HG02870 (cell line): ENCODE measurements at regions not wholly inside any gene's neighbourhood (a gene's known extent, or its start where the extent isn't known, plus 50 kb on each side); places are given as distances from the start of the nearest gene placed in this dataset.
A peak's percentile ranks its signal among the peaks of the same experiment; 100 is the strongest.
"Not testable (repeated sequence)": the region's sequence is repeated elsewhere in the genome, so short reads cannot be mapped to it uniquely, and the experiment has no call there.

ENCODE experiments used
- ATAC-seq: cut with Tn5 transposase; IDR thresholded peaks from one replicate; pipeline ENCODE4 v1.9.1; 2021; ENCODE audit warnings: mild to moderate bottlenecking, moderate library complexity; ENCODE audit not compliant: unreplicated experiment

DNA sequence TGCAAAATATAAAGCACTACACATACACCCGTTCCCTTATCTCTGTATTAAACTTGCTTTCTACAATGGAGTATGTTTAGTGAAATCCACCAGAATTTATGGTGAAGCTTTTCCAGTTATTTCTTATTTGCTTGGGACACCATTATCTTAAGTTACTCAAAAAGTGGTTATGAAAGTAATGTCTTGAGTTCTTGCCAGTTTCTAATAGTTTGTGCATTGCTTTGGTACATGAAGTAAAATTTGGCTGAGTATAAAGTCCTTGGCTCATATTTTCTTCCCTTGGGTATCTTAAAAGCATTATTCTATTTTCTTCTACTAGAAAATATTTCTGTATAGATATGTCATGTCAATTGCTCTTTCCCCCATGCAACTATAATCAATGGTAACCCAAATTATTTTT lies 85.2 kb downstream of the POLR1F start:
- no peak for ATAC-seq

DNA sequence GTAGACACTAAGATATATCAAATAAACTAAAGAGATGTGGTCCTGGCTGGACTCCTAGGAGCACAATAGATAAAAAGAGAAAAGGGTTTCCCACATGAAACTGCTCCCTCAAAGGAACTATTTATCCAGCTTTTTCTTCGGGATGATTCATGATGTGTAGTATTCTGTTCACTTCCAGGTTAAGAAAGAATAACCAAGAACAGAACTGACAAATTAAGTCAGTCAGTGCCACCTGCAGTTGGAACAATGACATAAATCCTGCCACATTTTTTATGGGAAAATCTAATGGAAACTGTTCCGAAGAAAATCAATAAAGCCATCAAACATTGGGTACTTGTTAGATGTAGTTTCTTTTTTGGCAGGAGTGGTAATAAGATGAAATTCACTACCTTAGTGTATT lies 87.1 kb downstream of the POLR1F start:
- no peak for ATAC-seq

DNA sequence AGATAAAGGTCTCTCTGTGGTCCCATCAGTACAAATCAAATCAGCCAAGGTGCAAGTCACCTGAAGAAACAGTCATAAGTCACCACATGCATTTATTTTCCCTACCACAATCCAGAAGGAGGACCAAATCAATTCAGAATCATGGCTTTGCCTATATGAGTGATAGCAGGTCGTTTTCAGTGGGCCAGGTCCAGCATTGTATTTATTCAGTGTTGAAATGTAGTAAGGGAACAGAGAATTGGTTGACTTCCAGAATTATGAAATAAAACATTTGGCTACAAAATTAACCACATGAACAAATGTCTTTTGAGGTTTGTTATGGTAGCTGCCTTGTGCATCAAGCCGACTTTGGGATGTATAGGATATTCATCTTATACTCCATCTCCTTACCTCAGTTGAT lies 88.4 kb downstream of the POLR1F start:
- ATAC-seq, result no peak

DNA sequence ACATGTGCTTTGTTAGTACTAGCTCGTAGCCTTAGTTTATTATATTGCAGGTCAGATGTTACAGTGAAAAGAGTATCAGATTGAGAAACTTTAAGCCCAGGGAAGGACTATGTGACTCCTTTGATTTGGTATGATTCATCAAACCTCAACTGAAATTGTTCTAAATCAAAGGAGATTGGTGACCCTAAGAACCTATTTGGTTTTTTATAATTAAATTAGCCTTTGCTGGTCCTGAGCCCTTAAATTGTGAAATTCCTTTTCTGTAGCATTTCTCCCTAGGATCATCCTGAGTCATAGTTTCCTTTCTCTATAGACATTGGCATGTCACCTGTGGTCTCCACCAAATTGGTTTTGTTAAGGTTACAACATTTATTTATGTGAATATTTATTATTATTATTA lies 89.7 kb downstream of the POLR1F start:
- ATAC-seq, result no peak

DNA sequence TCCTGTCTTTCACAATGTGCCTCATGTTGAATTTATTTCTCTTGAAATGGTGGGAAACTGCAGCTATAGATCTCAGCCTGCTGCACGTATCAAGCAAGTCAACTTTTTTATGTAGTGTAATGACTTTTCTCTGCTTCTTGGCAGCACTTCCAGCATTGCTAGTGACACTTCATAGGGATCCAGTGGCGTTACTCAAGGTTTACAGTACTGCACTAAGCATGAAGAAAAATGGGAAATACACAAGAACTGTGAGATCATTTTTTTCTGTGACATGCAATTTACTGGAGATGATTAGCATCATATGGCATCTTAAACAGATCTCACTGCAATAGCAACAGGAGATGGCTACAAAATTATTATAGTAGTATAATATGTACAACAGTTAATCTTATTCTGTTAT lies 90.9 kb downstream of the POLR1F start:
- no peak for ATAC-seq

DNA sequence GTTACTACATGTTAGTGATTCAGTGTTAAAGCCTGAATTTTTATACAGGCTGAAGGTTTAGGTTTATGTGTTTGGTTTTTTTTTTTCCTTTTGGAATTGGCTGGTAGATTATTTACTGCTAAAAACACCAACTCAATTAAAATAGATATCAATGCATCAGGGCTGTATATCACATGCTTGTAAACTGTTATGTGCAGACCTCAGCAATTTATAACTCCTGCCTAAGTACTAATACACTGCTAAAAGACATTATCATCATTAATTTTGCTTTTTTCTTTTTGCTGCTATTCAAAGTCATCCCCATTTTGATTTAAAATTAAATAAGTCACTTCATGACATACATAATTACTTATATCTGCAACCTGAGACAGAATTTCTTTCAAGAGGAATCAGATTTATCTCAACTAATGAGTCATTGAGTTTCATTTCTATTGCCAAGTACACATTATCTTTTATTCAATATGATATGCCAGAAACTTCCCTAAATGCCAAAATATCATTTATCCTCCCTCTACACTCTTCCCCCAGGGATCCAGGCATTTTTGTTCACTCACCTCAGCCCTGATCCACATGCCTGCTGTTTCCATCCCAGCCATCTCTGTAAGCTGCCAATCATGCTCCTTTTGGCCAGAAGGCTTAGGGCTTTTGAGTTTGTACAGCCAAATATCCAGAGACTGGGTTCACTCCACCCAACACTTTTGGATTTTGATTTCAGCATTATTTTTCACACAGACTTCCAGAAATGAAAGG lies 98.5 kb downstream of the POLR1F start:
- ATAC-seq, result no peak

DNA sequence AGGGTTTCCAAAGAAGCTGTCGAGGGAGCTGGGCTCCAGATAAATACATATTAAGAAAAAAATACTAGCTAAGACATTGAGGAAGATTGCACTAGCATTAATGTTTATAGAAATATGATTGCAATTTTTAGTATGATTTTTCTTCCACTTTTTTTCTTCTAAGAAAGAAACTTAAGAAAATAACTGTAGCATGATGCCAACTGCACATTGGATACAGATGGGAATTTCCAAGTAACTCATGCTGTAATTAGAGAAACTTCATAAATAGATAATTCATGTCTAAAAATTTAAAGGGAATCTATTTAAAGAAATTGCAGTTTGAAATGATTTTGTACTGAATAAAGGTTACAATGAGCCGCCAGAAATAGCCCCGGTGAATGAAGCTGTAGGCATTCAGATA lies 119.4 kb downstream of the POLR1F start:
- no peak for ATAC-seq

DNA sequence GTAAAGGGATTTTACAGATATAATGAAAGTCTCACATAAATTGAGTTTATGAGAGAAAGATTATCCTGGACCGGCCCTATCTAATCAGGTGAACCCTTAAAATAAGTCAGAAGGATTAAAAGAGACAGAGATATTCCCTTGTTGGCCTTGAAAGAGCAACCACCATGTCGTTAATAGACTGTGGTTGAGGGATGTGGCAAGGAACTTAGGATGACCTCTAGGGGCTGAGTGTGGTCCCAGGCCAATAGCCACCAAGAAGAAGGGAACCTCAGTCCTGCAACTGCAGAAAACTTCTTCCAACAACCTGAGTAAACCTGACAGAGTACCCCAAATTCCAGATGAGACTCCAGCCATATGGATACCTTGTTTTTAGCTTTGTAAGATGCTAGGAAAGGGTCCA lies 121.5 kb downstream of the POLR1F start:
- ATAC-seq, result peak; percentile 79

DNA sequence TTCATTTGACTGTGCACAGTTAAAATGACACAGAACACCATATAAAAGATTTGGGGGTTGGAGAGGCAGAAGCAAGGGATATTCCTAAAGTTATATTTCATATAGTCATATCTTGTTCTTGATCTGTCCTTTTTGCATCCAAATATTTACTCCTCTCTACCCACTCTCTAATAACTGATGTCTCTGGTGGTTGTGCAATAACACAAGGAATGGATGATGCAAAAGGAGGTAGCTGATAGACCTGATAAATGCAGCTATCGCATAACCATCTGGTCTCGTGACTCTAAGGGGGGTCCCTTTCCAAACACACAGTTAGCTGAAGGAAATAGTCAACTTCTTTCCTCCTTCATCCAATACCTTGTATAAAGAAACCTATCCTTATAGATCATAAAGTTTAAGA lies 123.1 kb downstream of the POLR1F start:
- no peak for ATAC-seq

DNA sequence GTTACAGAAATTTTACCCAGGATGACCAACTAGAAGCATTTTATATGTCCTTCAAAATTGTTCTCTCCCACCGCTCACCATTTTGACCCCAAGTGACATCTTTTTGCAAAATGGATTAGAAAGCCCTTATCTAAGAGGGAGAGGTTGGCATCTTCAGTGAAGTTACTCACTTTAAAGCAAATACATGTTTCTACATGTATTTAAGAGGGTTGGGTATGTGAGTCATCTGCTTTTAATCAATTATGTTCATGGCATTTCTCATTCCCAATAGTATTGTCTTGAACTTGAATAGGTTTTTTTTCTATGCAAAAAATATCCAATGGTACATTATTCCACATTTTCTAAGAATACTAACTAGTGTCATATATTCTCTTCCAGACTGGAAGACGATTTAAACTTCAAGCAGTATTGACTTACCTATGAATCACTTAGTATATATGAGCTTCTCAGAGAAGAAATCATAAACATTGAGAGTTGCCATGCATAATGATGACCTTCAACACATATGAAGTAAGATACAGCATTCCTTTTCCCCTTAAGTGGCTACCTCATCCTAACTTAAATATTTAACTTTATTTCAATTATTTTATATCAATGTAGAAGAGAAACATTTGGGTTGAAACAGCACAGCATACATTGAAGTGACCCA lies 132.8 kb downstream of the POLR1F start:
- no peak for ATAC-seq

DNA sequence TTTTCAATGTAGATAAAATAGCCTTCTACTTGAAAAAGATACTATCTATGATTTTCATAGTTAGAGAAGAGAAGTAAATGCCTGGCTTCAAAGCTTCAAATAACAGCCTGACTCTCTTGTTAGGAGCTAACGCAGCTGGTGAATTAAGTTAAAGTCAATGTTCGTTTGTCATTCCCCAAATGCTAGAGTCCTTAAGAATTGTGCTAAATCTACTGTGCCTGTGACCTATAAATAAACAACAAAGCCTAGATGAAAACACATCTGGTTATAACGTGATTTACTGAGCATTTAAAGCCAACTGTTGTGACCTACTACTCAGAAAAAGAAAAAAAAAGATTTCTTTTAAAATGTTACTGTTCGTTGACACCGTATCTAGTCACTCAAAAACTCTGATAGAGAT lies 134.7 kb downstream of the POLR1F start:
- ATAC-seq, result no peak

DNA sequence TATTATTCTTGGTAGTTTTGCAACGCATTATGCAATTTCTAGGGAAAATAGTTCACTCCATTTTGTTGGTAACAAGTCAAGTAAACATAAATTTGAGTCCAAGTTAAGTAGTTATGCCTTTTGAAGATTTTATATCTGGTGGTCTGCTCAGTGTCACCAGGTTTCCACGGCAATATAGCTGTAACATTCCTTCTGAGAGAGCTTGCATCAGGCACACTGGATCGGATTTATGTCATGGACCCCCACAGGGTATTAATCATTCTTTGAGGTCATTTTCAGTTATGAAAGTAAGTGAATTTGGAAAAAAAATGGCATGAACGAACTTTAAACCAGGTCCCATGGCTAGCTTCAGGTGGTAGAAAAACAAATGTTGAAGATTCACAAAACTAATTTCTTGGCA lies 136.3 kb downstream of the POLR1F start:
- no peak for ATAC-seq

DNA sequence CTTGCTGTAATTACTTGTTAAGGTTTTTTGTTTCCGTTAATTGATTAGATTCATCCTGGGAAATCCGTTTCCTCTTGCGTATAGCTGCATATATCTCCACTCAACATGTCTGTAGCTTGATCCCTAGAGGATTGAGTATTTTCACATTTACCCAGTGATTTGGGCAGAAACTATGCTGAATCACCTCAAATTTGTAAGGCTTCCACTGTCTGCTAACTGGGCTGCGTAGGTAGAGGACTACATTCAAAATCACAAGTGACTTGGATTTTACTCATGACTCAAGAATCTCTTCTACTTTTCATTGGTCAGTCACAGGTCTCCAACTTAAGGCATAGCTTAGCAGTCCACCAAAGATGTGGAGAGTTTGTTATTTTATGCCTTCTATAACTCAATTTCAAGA lies 141.8 kb downstream of the POLR1F start:
- no peak for ATAC-seq

DNA sequence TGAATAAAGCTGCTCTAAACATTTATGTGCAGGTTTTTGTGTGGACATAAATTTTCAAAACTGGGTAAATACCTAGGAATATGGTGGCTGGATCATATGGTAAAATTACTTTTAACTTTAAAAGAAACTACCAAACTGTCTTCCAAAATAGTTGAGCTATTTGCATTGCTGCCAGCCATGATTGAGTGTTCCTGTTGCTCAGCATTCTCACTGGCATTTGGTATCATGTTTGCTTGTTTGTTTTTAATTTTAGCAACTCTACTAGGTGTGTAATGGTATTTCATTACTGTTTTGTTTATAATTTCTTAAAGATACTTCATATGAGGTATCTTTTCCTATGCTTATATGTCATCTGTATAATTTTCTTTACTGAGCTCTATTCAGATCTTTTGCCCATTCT lies 143.2 kb downstream of the POLR1F start:
- ATAC-seq, result no peak

DNA sequence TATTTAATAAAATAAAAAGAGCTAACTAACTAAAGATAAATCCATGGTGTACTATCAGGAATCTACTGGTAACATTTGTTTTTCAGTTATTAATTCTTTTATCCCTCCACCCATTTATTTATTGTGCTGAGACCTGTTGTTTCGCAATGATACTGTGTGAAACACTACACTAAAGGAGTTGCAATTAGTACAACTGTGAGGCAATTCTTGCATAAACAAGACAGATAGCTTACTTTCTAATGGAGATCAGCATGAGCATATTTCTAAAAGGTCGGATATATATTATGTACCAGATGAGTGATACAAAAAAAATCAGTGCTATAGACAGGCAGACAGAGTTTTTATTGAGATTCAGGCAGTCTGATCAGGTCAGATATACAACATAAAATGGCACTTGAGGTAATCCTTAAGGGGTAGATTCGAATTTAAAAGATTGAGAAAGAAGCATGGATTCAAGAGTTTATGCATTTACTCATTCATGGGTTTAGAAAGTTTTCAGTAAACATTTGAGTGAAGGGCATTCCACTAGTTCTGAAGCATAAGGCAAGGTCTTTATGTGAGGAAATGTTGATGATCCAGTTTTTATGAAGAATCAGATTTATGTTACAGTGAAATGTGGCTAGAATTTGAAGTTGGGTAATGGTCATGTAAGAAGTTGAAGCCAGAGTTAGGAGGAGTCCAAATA lies 147.6 kb downstream of the POLR1F start:
- no peak for ATAC-seq

DNA sequence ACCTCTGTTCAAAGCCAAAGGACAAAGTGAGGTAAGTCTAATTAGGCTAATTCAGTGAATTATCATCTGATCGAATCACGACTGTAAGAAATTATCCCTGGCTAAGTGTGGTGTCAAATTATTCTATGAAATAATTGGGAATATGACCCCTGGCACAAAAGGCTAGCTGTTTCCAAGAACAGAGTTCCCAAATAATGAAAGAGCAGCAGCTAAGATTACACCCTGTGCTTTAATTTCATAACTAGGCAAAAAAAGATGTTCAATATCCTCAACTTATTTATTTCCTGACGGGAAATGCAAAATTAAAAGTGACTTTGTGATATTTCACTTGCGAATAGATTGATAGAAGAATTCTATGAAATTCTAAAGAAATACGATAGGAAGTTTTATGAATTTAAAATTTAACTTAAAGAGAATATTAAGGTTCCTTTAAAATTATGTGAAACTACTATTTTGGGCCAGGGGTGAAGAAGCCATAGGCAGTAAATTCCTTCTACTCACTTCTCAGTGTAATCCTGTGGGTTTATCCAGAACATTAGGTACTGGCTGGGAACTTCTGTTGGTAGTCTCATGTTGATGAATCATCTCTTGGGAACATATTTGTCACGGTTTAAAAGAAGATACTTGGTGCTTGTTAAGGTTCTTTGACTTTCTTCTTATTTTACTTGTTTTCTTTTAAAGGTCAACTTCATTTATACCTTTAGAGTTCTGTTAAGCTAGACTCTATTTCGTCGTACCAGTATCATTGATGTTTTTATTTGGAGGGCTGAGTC lies 148.5 kb downstream of the POLR1F start:
- ATAC-seq, result no peak

DNA sequence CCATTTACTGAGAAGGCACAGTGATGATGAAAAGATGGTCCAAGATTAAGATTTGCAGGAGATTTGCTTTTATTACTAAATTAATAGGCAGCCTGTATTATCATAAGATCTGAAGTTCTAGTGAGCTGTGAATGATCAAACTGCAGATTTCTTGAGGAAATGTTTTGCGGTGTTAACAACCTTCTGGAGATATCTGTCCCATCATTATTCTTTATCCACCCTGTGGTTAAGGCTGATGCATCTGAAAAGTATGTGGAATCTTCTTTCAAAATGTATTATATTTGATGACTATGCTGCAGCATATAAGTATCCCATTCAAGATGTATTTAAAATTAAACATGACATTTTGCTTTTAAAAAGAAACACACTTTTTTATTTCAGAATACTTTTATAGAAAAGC lies 150.3 kb downstream of the POLR1F start:
- ATAC-seq, result no peak

DNA sequence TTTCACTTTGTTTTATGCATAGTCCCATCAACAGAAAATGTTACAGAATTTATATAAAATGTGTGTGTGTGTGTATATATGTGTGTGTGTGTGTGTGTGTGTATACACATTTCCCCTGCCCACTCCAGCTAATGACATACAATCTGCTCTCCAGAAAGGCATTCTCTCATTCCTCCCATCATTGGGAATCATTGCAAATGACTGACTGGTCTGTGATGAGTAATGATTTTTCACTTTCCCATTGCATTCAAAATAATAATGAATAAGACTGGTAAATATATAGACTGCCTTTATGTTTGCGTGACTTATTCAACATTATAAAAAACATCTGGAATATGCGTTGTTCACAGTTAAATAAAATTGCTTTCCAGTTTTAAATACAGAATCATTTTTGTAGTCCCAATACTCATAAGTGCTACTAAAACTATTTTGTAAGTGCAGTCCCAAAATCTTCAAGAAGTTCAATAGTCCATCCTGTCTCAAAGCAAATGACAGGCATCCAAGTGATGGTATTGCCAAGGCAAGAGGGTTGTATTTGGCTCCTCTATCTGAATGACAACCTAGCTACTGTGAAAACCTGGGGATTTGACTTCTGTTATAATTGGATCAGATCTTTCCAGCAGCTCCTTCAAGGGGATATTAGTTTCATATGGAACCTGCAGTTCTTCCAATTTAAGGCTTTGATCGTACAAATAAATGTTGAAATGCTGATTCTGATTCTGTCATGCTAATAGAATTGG lies 150.9 kb downstream of the POLR1F start:
- ATAC-seq, result no peak

DNA sequence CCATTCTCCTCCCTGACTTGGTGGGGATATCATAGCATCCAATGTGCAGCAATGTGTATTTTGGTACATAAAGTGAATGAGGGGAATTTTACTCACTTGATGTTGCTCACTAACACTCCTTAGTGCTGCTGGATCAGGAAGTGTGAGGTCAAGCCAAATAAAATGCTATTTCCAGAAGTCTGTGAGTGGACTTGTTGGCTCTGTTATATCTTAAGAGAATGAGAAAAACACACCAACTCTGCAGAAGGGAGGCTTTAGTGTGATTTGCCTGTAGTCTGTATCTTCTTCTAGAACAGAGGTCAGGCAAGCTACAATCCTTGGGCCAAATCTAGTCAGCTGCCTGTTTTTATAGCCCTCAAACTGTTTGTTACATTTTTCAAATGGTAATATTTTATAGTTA lies 154.3 kb downstream of the POLR1F start:
- no peak for ATAC-seq

DNA sequence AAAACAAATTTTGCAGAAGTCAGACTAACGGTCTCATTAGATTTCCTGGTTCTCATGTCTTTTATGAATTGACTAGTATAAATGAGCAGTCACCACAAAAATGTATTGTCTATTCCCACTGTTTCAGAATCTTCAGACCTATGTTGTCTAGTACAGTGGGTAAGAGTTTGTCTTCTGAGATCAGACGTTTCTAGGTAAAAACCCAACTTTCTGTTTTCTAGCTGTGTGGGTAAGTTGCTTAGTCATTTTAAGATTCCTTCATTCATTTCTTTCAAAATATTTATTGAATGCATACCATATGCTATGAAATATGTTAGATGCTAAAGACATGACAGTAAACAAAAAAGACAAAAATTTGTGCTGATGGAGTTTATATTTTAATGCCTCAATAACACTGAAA lies 156.3 kb downstream of the POLR1F start:
- peak; percentile 74 for ATAC-seq

DNA sequence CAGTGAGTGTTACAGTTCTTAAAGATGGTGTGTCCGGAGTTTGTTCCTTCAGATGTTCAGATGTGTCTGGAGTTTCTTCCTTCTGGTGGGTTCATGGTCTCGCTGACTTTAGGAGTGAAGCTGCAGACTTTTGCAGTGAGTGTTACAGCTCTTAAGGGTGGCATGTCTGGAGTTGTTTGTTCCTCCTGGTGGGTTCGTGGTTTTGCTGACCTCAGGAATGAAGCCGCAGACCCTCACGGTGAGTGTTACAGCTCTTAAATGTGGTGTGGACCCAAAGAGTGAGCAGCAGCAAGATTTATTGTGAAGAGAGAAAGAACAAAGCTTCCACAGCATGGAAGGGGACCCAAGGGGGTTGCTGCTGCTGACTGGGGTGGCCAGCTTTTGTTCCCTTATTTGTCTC lies 159.6 kb downstream of the POLR1F start:
- ATAC-seq, result not testable (repeated sequence)
